ENCODE measurements at regions not wholly inside any gene's neighbourhood (a gene's known extent, or its start where the extent isn't known, plus 50 kb on each side); places are given as distances from the start of the nearest gene placed in this dataset.

DNA sequence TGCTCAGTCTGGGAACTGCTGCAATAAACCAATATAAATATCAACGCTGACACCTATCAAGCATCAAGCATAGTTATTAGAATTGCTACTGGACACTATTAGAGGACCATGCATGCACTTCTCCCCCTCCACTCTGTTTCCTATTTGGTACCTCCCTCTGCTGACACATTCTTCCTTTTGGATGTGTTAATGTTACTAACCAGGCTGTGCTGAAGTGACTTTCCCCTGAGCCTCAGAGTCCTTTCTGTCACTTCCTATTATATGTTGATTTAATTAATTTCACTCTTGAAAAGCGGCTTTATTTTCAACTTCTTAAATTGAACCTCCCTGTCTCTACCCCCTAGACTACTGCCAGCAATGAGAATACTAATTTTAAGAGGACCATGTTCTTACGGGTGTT lies 379.1 kb downstream of the MCTP2 start:
- Histone ChIP-seq H3K9me3 (ENCODE audit: low read length) (no peaks in the 10 kb centered on the region), H3K79me2 (ENCODE audit: insufficient read depth, low read length) (no peaks in the 10 kb centered on the region), H3K4me2 (ENCODE audit: low read length) (no peak overlapping the region), H3F3A (ENCODE audit: insufficient read depth, low read length) (no peaks in the 10 kb centered on the region), H3K4me3 (ENCODE audit: low read depth, low read length, poor library complexity, severe bottlenecking) (no peak overlapping the region), H3K4me1 (ENCODE audit: insufficient read depth, low read length, severe bottlenecking) (no peaks in the 10 kb centered on the region), H3K9ac (ENCODE audit: low read length) (no peak overlapping the region), H3K27ac (ENCODE audit: low read depth, low read length, poor library complexity, severe bottlenecking) (no peak overlapping the region), H4K20me1 (ENCODE audit: insufficient read depth, low read length) (no peaks in the 10 kb centered on the region), H3K36me3 (ENCODE audit: insufficient read depth, low read length) (no peaks in the 10 kb centered on the region), H3K27me3 (ENCODE audit: insufficient read depth, low read length) (no peaks in the 10 kb centered on the region), H3K9me2 (ENCODE audit: low read depth, low read length) (no peaks in the 10 kb centered on the region), H2AFZ (ENCODE audit: low read length) (no peak overlapping the region)
- no peak for TF ChIP-seq CTCF (IDR thresholded peaks at IDR 0.05; ENCODE audit: low read length)
- TF ChIP-seq EZH2 (IDR thresholded peaks at IDR 0.05; ENCODE audit: borderline replicate concordance, low read length): no peak

GRCh38 chr15:94611656-94612055 lies 380.3 kb downstream of the MCTP2 start:
- Histone ChIP-seq H3K4me3 (ENCODE audit: low read depth, low read length, poor library complexity, severe bottlenecking) (no peak overlapping the region), H3K4me1 (ENCODE audit: insufficient read depth, low read length, severe bottlenecking) (no peaks in the 10 kb centered on the region), H3K36me3 (ENCODE audit: insufficient read depth, low read length) (no peaks in the 10 kb centered on the region), H3K9ac (ENCODE audit: low read length) (no peak overlapping the region), H3K79me2 (ENCODE audit: insufficient read depth, low read length) (no peaks in the 10 kb centered on the region), H3K9me2 (ENCODE audit: low read depth, low read length) (no peaks in the 10 kb centered on the region), H3K27ac (ENCODE audit: low read depth, low read length, poor library complexity, severe bottlenecking) (no peak overlapping the region), H3F3A (ENCODE audit: insufficient read depth, low read length) (no peaks in the 10 kb centered on the region), H3K4me2 (ENCODE audit: low read length) (no peak overlapping the region), H2AFZ (ENCODE audit: low read length) (no peak overlapping the region), H3K9me3 (ENCODE audit: low read length) (no peaks in the 10 kb centered on the region), H3K27me3 (ENCODE audit: insufficient read depth, low read length) (no peaks in the 10 kb centered on the region), H4K20me1 (ENCODE audit: insufficient read depth, low read length) (no peaks in the 10 kb centered on the region)
- TF ChIP-seq CTCF (IDR thresholded peaks at IDR 0.05; ENCODE audit: low read length) (no peak), EZH2 (IDR thresholded peaks at IDR 0.05; ENCODE audit: borderline replicate concordance, low read length) (no peak)

DNA sequence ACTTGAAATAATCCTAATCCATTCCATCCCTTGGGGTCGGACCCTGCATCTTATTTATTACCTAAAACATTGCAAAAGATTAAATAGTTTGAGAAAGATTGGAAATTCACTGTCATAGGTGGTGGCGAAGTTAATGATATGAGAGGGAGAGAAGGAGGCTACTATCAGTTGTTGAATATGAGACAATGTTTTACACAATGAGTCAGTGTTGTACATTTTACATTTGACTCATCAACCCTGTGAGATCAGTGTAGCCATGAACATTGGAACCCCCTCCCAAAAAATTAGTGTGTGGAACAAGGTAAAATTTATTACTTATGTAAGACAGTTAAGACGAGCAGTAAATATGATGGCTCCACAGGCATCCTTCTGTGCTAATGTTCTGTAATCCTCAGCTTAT lies 384.3 kb downstream of the MCTP2 start:
- H3K9ac ChIP-seq (ENCODE audit: low read length): no peak overlapping the region
- H3F3A ChIP-seq (ENCODE audit: insufficient read depth, low read length): no peaks in the 10 kb centered on the region
- no peaks in the 10 kb centered on the region for H3K4me1 ChIP-seq (ENCODE audit: insufficient read depth, low read length, severe bottlenecking)
- no peaks in the 10 kb centered on the region for H4K20me1 ChIP-seq (ENCODE audit: insufficient read depth, low read length)
- H3K27ac ChIP-seq (ENCODE audit: low read depth, low read length, poor library complexity, severe bottlenecking): no peak overlapping the region
- H3K79me2 ChIP-seq (ENCODE audit: insufficient read depth, low read length): no peaks in the 10 kb centered on the region
- no peaks in the 10 kb centered on the region for H3K27me3 ChIP-seq (ENCODE audit: insufficient read depth, low read length)
- H3K9me3 ChIP-seq (ENCODE audit: low read length): no peaks in the 10 kb centered on the region
- no peak overlapping the region for H3K4me2 ChIP-seq (ENCODE audit: low read length)
- no peak overlapping the region for H2AFZ ChIP-seq (ENCODE audit: low read length)
- no peaks in the 10 kb centered on the region for H3K36me3 ChIP-seq (ENCODE audit: insufficient read depth, low read length)
- H3K4me3 ChIP-seq (ENCODE audit: low read depth, low read length, poor library complexity, severe bottlenecking): no peak overlapping the region
- H3K9me2 ChIP-seq (ENCODE audit: low read depth, low read length): no peaks in the 10 kb centered on the region
- TF ChIP-seq CTCF (IDR thresholded peaks at IDR 0.05; ENCODE audit: low read length): no peak
- TF ChIP-seq EZH2 (IDR thresholded peaks at IDR 0.05; ENCODE audit: borderline replicate concordance, low read length): no peak
